DMS53 treated with DMSO at 0.1 percent for 48 hours (cell line): ENCODE measurements at regions not wholly inside any gene's neighbourhood (a gene's known extent, or its start where the extent isn't known, plus 50 kb on each side); places are given as distances from the start of the nearest gene placed in this dataset.
A peak's percentile ranks its signal among the peaks of the same experiment; 100 is the strongest.

Experiments used
- DNase-seq: peaks from one replicate; lab custom pipeline; 2025; ENCODE audit not compliant: unreplicated experiment; lab: John Stamatoyannopoulos, UW

GRCh38 chr1:228987736-228988506 is 252.6 kb downstream of the RHOU start:
- DNase-seq: no peak

DNA sequence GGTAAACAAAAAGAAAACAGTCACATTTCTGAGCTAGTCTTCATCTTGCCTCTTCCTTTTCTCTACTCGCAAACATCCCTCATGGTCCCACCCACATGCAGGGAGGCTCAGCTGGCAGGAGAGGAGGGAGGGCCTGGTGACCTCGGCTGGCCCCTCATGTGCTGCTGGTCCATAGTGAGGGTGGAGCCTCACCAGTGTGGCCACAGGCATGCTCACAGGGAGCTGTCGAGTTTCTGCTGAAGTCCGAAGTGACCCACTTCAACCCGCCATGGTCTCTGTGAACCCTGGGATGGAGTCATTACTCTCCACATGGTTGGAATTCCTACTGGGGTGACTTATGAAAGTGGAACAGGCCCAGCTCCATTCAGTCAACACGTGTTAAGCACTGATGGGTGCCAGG is 253.4 kb downstream of the RHOU start:
- DNase-seq: no peak

DNA sequence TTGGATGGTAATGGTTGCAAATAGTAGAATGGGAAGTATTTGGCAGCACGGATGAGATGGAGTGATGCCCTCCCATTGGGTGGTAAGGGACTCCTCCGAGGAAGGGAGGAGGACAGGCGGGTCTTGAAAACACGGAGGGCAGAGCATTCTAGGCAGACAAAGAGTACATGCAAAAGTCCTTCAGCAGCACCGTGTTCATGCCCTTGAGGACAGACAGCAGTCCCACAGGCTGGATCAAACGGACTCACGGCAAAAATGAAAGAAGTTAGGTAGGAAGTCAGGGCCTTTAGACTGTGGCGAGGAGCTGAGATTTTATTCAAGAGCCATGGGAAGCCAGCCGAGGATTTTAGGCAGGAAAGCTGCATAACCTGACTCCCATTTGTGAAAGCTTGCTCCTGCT is 253.9 kb downstream of the RHOU start:
- no peak for DNase-seq

DNA sequence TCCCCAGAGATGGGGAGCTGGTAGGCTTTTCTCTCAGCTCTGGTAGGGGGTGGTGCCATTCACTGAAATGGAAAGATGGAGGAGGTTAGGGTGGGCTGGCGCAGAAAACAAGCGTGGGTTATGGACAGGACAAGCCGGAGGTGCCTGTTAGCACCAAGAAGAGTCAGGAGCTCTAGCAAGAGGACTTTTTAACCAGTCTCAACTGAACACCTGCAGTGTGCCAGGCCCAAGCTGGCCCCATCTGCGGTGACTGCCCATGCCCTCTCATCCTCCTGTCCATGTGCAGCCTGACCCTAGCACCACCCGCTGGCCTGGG is 254.4 kb downstream of the RHOU start:
- no peak for DNase-seq

- DNase-seq: peak; percentile 77
Observed at GRCh38 chr1:228989992-228990827, 254.9 kb downstream of the RHOU start.

DNA sequence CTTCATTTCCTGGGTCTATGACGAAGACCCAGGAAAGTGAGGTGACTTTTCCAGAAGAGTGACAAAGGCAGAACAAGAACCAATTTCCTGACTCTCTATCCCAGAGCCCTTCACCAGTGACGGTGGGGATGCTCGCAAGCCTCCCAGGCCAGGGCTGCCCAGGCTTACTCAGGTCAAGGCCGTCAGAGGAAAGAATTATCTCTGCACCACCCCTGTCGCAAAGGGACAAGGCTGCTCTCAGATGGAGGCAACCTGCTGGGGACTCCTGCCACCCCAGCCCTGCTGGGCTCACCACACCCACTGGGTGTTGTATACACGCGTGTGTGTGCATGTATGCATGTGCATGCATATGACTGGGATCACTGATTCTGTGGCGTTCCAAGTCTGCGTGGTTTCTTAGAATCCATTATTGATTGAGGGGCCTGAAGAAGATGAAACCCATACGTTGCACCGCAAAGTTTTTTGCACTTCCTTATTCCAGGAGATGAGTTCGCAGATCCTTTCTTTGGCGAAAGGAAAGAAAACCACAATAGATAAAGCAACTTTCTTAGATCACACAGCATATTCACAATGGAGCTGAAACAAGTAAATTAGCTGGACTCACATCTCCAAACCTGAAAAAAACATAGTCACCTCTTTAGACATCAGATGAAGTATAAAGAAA is 255.8 kb downstream of the RHOU start:
- DNase-seq: no peak

DNA sequence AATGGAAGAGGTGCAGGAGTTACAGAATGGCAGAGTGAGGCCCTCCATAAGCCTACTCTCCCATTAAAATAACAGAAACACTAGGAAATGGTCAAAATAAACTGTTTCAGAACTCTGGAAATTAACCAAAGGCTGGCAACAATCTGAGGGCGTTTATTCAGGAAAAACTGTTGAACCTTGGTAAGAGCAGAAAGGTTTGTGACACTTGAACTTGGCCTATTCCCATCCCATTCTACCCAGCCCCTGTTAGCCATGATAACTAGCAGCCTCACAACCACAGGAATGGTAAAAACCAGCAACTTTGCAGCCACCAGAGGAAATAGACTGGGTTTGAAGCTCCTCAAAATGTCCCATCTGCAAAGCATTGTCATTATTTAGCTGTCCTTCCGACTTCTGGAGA is 256.8 kb downstream of the RHOU start:
- DNase-seq: no peak

DNA sequence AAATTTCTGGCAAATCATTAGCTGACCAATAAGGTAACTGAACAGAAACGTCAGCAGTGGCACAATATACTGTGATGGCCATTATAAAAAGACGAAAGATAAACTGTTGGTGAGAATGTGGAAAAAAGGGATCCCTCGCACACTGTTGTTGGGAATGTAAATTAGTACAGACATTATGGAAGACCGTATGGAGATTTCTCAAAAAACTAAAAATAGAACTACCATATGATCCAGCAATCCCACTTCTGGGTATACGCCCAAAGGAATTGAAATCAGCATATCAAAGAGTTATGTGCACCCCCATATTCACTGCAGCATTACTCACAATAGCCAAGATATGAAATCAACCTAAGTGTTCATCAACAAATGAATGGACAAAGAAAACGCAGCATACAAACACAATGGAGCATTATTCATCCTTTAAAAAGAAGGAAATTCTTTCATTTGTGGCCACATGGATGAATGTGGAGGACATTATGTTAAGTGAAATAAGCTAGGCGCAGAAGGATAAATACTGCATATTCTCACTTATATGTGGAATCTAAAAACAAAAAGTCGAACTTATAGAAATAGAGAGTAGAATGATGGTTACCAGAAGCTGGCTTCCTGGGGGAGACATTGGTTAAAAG is 257.7 kb downstream of the RHOU start:
- DNase-seq: no peak

GRCh38 chr1:228994676-228995594 is 259.7 kb downstream of the RHOU start:
- no peak for DNase-seq

DNA sequence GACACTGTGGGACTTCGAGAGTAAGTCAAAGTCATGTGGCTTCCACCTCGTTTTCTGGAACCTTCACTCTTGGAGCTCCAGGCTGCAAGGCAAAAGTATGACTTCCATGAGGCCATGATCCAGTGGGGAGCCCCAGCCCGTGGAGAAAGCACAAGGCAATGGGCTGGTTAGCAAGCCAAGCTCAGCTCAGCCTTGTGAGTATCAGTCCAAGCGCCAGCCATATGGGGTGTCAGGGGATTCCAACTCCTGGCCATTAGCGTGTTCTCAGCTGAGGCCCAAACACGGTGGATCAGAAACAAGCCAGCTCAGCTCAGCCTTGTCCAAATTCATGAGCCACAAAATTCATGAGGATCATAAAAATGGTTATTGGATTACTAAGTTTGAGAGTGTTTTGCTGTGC is 261.0 kb downstream of the RHOU start:
- DNase-seq: no peak

DNA sequence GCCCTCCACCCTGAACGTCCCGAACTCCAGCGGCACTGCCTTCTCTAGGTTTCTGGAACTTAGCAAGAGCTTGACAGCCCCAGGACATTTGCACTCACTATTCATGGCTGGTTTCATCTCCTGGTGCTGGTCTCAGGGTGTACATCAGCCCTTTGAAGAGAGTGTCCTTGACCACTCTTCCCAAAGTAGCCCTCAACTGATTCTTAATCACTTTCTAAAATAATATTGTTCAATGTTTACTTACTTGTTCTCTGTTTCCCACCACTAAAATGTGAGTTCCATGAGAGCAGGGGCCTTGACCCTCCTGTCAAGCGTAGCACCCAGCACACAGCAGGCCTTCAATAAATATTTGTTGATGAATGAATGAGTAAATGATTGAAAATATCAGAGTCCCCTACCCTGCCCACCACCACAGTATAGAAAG is 262.5 kb downstream of the RHOU start:
- no peak for DNase-seq

GRCh38 chr1:228998179-228998578 is 262.9 kb downstream of the RHOU start:
- no peak for DNase-seq

- DNase-seq: no peak
Observed at GRCh38 chr1:228999446-229000170, 264.3 kb downstream of the RHOU start.

DNA sequence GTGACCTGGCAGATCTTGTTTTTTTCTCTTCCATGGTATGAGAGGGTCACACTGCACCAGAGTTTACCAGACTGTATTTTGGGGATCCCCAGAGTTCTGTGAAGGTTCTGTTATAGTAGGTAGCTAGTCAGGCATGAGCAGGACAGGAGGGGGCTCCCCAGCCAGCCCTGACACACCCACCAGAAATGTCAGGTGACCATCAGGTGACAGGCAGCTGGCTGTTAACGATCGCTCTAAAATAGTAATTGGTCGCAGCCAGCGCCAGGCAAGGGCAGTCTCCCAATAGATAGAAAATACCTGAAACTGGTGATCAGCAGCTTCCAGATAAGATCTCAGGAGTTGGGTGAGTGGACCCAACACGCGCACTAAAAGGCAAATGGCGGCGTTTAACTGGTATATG is 264.9 kb downstream of the RHOU start:
- no peak for DNase-seq

GRCh38 chr1:229001467-229002011 is 266.3 kb downstream of the RHOU start:
- peak; percentile 55 for DNase-seq

DNA sequence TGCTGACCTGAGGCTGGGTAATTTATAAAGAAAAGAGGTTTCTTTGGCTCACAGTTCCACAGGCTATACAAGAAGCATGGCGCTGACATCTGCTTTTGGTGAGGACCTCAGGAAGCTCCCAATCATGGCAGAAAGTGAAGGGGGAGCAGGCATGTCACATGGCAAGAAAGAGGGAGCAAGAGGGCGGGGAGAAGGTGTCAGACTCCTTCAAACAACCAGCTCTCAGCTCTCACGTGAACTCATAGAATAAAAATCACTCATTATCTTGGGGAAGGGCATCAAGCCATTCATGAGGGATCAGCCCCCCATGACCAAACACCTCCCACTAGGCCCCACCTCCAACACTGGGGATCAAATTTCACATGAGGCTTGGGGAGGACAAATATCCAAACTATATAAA is 266.8 kb downstream of the RHOU start:
- no peak for DNase-seq

- DNase-seq: no peak
Observed at GRCh38 chr1:229002451-229002960, 267.2 kb downstream of the RHOU start.

- DNase-seq: no peak
Observed at GRCh38 chr1:229003233-229004031, 267.5 kb upstream of the RAB4A start.
